Breast epithelium (tissue), 4 donors: ENCODE measurements at regions not wholly inside any gene's neighbourhood (a gene's known extent, or its start where the extent isn't known, plus 50 kb on each side); places are given as distances from the start of the nearest gene placed in this dataset.

Experiments used
- DNase-seq, 2 donors: peaks; one replicate each; pipeline ENCODE4 v3.0.0-alpha.2; 2019; ENCODE audit warnings: low spot score in 2 of 2
- H3K27ac ChIP-seq, 2 donors: fragments of 200-600 bp; sonication (generic) in 1 of 2; one replicate each; pipeline ENCODE4 v1.5.1; 2016 to 2019; ENCODE audit warnings: mild to moderate bottlenecking in 1 of 2
- H3K27me3 ChIP-seq, 2 donors: fragments of 200-600 bp; sonication (generic) in 1 of 2; one replicate each; pipeline versions ENCODE4 v1.5.1 to v1.6.0; 2017 to 2019; ENCODE audit warnings: control low read depth in 1 of 2, mild to moderate bottlenecking in 1 of 2
- H3K36me3 ChIP-seq: fragments of 200-600 bp; one replicate; pipeline ENCODE4 v1.5.1; 2019
- H3K4me1 ChIP-seq, 2 donors: fragments of 200-600 bp; sonication (generic); one replicate each; pipeline ENCODE4 v1.5.1; 2016 to 2019; ENCODE audit warnings: control low read depth in 1 of 2
- H3K4me3 ChIP-seq, 3 donors: fragments of 200-600 bp; sonication (generic); 1 replicate in 2 of 3; 2 replicates in 1 of 3; pipeline ENCODE4 v1.5.1; 2016 to 2019; ENCODE audit warnings: mild to moderate bottlenecking in 3 of 3, moderate library complexity in 2 of 3
- H3K9me3 ChIP-seq, 2 donors: fragments of 200-600 bp; sonication (generic) in 1 of 2; one replicate each; pipeline ENCODE4 v1.5.1; 2016 to 2019; ENCODE audit warnings: control low read depth in 1 of 2
- CTCF ChIP-seq, 3 donors: fragments of 450-650 bp; IDR thresholded peaks; one replicate each; pipeline ENCODE4 v1.5.1; 2016 to 2017; ENCODE audit warnings: antibody characterized with exemption in 3 of 3, mild to moderate bottlenecking in 3 of 3, moderate library complexity in 3 of 3
- POLR2A ChIP-seq: fragments of 450-650 bp; IDR thresholded peaks from one replicate; pipeline ENCODE4 v1.6.1; 2016; ENCODE audit warnings: antibody characterized with exemption, mild to moderate bottlenecking, moderate library complexity
- POLR2AphosphoS5 ChIP-seq, 3 donors: sonication (generic); formaldehyde crosslinking; IDR thresholded peaks; one replicate each; pipeline ENCODE4 v1.6.1; 2017; ENCODE audit warnings: antibody characterized with exemption in 3 of 3
- intact Hi-C: fragments of 100-400 bp; cut with DNase I; formaldehyde crosslinking; loops from one replicate; pipeline ENCODE4 v1.15.1; 2023; ENCODE audit warnings: low total_unique reads

- intact Hi-C loops, result no loop called here
- no peak overlapping the region for H3K27ac ChIP-seq
- no peaks in the 10 kb centered on the region for H3K27me3 ChIP-seq
- H3K9me3 ChIP-seq, result peaks cover 6 to 8% of the 10 kb centered on the region in 2 donors
- TF ChIP-seq POLR2AphosphoS5 (IDR thresholded peaks at IDR 0.05), result no peak
- TF ChIP-seq POLR2A, result no peak
- TF ChIP-seq CTCF (IDR thresholded peaks at IDR 0.05), result no peak
- no peak overlapping the region for H3K4me3 ChIP-seq
- no peaks in the 10 kb centered on the region for H3K36me3 ChIP-seq
- no peaks in the 10 kb centered on the region for H3K4me1 ChIP-seq
- no peak for DNase-seq
These were observed 365.9 kb downstream of the ZSWIM6 start for GRCh38 chr5:61697809-61698558.

- intact Hi-C loops, result no loop called here
- no peak overlapping the region for H3K4me3 ChIP-seq
- H3K27me3 ChIP-seq, result no peaks in the 10 kb centered on the region
- no peaks in the 10 kb centered on the region for H3K9me3 ChIP-seq
- no peak for DNase-seq
- no peaks in the 10 kb centered on the region for H3K4me1 ChIP-seq
- TF ChIP-seq CTCF (IDR thresholded peaks at IDR 0.05) (no peak), POLR2A (no peak), POLR2AphosphoS5 (IDR thresholded peaks at IDR 0.05) (no peak)
- H3K27ac ChIP-seq, result no peak overlapping the region
- H3K36me3 ChIP-seq, result no peaks in the 10 kb centered on the region
These were observed 370.0 kb downstream of the ZSWIM6 start for GRCh38 chr5:61701877-61702602.

DNA sequence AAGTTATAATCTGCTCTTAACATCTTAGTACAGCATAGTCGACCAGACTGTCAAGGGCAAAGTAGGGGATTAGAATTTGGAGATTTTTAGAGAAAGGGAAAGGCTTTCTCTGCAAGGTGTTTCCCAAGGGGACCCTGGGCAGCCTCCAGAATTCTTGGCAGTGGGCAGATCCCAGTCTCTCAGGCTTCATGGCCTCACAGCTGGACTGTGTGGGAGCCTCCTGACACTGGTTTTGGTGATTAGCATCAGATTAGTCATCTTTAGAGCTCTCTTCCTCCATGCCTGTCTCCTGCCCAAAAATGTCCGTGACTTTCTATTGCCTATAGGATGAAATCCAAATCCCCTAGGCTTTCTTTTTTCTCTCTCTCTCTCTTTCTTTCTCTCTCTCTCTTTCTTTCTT lies 370.7 kb downstream of the ZSWIM6 start:
- H3K4me3 ChIP-seq, result no peak overlapping the region
- H3K27ac ChIP-seq, result no peak overlapping the region
- H3K9me3 ChIP-seq, result no peaks in the 10 kb centered on the region
- intact Hi-C loops, result no loop called here
- no peak for DNase-seq
- no peak for TF ChIP-seq CTCF (IDR thresholded peaks at IDR 0.05)
- H3K36me3 ChIP-seq, result no peaks in the 10 kb centered on the region
- H3K27me3 ChIP-seq, result no peaks in the 10 kb centered on the region
- H3K4me1 ChIP-seq, result no peaks in the 10 kb centered on the region

DNA sequence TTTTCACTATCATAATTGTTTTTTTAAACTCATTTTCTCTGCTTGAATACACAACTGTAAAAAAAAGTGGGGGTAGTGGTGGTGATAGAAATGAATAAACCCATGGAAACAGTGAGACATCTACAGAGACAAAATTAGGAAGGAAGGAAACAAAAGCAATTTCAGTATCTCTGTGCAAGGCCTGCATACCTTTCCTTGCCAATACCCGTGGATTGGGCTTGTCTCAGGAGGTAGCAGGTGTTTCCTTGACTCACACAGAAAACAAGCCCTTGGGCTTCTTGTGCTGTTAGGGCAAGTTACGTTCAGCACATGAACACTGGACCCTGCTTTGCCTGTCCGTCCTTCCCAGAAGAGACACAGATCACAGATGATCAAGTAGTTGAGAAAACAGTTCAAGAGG lies 372.2 kb downstream of the ZSWIM6 start:
- no peak for DNase-seq
- H3K4me1 ChIP-seq, result no peaks in the 10 kb centered on the region
- no peaks in the 10 kb centered on the region for H3K36me3 ChIP-seq
- H3K27me3 ChIP-seq, result no peaks in the 10 kb centered on the region
- no peak for TF ChIP-seq CTCF (IDR thresholded peaks at IDR 0.05)
- TF ChIP-seq POLR2A, result no peak
- TF ChIP-seq POLR2AphosphoS5 (IDR thresholded peaks at IDR 0.05), result no peak
- H3K9me3 ChIP-seq, result no peaks in the 10 kb centered on the region
- no peak overlapping the region for H3K27ac ChIP-seq
- intact Hi-C loops, result no loop called here
- H3K4me3 ChIP-seq, result no peak overlapping the region

- peaks cover 0 to 4% of the 10 kb centered on the region in 2 donors for H3K9me3 ChIP-seq
- no peak for DNase-seq
- no peaks in the 10 kb centered on the region for H3K36me3 ChIP-seq
- TF ChIP-seq POLR2AphosphoS5 (IDR thresholded peaks at IDR 0.05), result no peak
- TF ChIP-seq CTCF (IDR thresholded peaks at IDR 0.05), result no peak
- no peak for TF ChIP-seq POLR2A
- H3K4me3 ChIP-seq, result no peak overlapping the region
- intact Hi-C loops, result no loop called here
- H3K27ac ChIP-seq, result no peak overlapping the region
- H3K27me3 ChIP-seq, result no peaks in the 10 kb centered on the region
- no peaks in the 10 kb centered on the region for H3K4me1 ChIP-seq
These were observed 374.7 kb downstream of the ZSWIM6 start for GRCh38 chr5:61706751-61707150.
